Loucy (cell line): ENCODE measurements at regions not wholly inside any gene's neighbourhood (a gene's known extent, or its start where the extent isn't known, plus 50 kb on each side); places are given as distances from the start of the nearest gene placed in this dataset.

Experiments used
- H2AFZ ChIP-seq: fragments of 200-600 bp; sonication (generic); 2 replicates; pipeline ENCODE4 v1.6.0; 2016; ENCODE audit warnings: antibody characterized with exemption, mild to moderate bottlenecking, low read length, moderate library complexity
- H3F3A ChIP-seq: fragments of 200-600 bp; 2 replicates; pipeline ENCODE4 v1.6.0; 2016; ENCODE audit warnings: antibody characterized with exemption, low read depth, mild to moderate bottlenecking
- H3K27me3 ChIP-seq: fragments of 200-600 bp; sonication (generic); 2 replicates; pipeline ENCODE4 v1.6.1; 2014; ENCODE audit warnings: low read length, mild to moderate bottlenecking; ENCODE audit not compliant: insufficient read depth, poor library complexity, severe bottlenecking
- H3K36me3 ChIP-seq: fragments of 200-600 bp; sonication (generic); 2 replicates; pipeline ENCODE4 v1.6.1; 2016; ENCODE audit warnings: low read length; ENCODE audit not compliant: insufficient read depth
- H3K4me1 ChIP-seq: fragments of 200-600 bp; sonication (generic); 2 replicates; pipeline ENCODE4 v1.5.1; 2014; ENCODE audit warnings: low read length, mild to moderate bottlenecking; ENCODE audit not compliant: insufficient read depth, poor library complexity, severe bottlenecking
- H3K4me2 ChIP-seq: fragments of 200-600 bp; sonication (generic); 2 replicates; pipeline ENCODE4 v1.6.0; 2014; ENCODE audit warnings: antibody characterized with exemption, low read length, low read depth, mild to moderate bottlenecking; ENCODE audit not compliant: poor library complexity, severe bottlenecking
- H3K4me3 ChIP-seq: fragments of 200-600 bp; sonication (generic); 2 replicates; pipeline ENCODE4 v1.5.1; 2014; ENCODE audit warnings: low read length, mild to moderate bottlenecking, mixed read lengths; ENCODE audit not compliant: poor library complexity, severe bottlenecking
- H3K79me2 ChIP-seq: fragments of 200-600 bp; sonication (generic); 2 replicates; pipeline ENCODE4 v1.6.1; 2014; ENCODE audit warnings: low read length; ENCODE audit not compliant: insufficient read depth
- H3K9ac ChIP-seq: fragments of 200-600 bp; sonication (generic); 2 replicates; pipeline ENCODE4 v1.6.0; 2014; ENCODE audit warnings: mild to moderate bottlenecking, low read depth, low read length, moderate library complexity; ENCODE audit not compliant: poor library complexity, severe bottlenecking
- H3K9me2 ChIP-seq: fragments of 200-600 bp; sonication (generic); replicated peaks from 2 replicates; pipeline ENCODE4 v1.6.1; 2016; ENCODE audit warnings: low read depth, low read length, mixed read lengths
- H3K9me3 ChIP-seq: fragments of 200-600 bp; sonication (generic); 2 replicates; pipeline ENCODE4 v1.6.1; 2014; ENCODE audit warnings: mild to moderate bottlenecking, antibody characterized with exemption, low read length, low read depth; ENCODE audit not compliant: insufficient read depth
- H4K20me1 ChIP-seq: fragments of 200-600 bp; sonication (generic); 2 replicates; pipeline ENCODE4 v1.6.0; 2014; ENCODE audit warnings: antibody characterized with exemption, low read length, mild to moderate bottlenecking; ENCODE audit not compliant: insufficient read depth, poor library complexity, severe bottlenecking
- EZH2phosphoT487 ChIP-seq: fragments of 200-600 bp; IDR thresholded peaks from 2 replicates; pipeline ENCODE4 v1.6.1; 2018; ENCODE audit warnings: antibody characterized with exemption, mild to moderate bottlenecking, moderate library complexity, borderline replicate concordance
- TF ChIP-seq, protein P1 (sequence below): fragments of 200-600 bp; sonication (generic); conservative IDR thresholded peaks from 2 replicates; pipeline ENCODE4 v1.5.1; 2014; ENCODE audit warnings: mild to moderate bottlenecking, antibody characterized with exemption, low read length

DNA sequence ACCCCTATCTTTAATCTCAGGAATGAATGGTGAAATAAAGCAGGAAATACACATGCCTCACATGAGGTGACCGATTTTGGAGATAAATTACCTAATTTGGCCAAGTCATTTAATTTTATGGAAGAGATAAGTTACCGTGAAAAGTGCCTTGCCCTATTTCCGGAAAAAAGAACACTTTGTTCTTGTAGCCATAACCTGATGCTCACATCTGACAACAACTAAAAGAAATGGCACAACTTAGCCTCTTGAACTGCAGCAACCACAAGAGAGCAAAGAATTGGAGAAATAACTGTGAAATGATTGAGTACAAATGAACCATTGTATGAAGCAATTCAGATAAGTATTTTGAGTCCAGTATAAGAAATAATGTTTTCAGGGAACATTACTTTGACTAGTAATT is 628.1 kb upstream of the TYRP1 start:
- Histone ChIP-seq H3K79me2 (no peaks in the 10 kb centered on the region), H4K20me1 (no peaks in the 10 kb centered on the region), H3K4me3 (no peak overlapping the region), H3K4me1 (no peaks in the 10 kb centered on the region), H2AFZ (no peak overlapping the region), H3K27me3 (no peaks in the 10 kb centered on the region), H3K36me3 (no peaks in the 10 kb centered on the region), H3K4me2 (no peak overlapping the region), H3K9me3 (no peaks in the 10 kb centered on the region), H3K9me2 (no peaks in the 10 kb centered on the region), H3F3A (no peaks in the 10 kb centered on the region), H3K9ac (no peak overlapping the region)
- TF ChIP-seq EZH2phosphoT487: no peak
- TF ChIP-seq, protein P1, sequence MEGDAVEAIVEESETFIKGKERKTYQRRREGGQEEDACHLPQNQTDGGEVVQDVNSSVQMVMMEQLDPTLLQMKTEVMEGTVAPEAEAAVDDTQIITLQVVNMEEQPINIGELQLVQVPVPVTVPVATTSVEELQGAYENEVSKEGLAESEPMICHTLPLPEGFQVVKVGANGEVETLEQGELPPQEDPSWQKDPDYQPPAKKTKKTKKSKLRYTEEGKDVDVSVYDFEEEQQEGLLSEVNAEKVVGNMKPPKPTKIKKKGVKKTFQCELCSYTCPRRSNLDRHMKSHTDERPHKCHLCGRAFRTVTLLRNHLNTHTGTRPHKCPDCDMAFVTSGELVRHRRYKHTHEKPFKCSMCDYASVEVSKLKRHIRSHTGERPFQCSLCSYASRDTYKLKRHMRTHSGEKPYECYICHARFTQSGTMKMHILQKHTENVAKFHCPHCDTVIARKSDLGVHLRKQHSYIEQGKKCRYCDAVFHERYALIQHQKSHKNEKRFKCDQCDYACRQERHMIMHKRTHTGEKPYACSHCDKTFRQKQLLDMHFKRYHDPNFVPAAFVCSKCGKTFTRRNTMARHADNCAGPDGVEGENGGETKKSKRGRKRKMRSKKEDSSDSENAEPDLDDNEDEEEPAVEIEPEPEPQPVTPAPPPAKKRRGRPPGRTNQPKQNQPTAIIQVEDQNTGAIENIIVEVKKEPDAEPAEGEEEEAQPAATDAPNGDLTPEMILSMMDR: no peak

DNA sequence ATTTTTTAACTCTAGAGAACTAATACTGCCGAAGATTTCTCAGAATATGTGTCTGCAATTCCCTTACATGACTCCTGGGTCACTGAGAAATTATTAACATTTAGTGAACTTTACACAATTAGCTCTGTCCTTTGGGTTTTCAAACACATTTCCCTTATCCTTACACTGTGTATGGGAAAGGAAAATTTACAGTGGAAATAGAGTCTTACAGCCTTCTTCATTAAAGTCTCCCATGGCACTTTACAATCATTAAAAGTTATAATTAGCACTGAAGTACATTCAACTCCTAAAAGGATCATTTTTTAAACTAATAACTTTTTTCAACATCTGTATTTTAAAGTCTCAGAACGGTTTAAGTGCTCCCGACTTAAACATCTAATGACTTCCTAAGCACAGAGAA is 627.5 kb upstream of the TYRP1 start:
- H3K79me2 ChIP-seq: no peaks in the 10 kb centered on the region
- no peaks in the 10 kb centered on the region for H4K20me1 ChIP-seq
- no peak for TF ChIP-seq EZH2phosphoT487
- TF ChIP-seq, protein P1: no peak

DNA sequence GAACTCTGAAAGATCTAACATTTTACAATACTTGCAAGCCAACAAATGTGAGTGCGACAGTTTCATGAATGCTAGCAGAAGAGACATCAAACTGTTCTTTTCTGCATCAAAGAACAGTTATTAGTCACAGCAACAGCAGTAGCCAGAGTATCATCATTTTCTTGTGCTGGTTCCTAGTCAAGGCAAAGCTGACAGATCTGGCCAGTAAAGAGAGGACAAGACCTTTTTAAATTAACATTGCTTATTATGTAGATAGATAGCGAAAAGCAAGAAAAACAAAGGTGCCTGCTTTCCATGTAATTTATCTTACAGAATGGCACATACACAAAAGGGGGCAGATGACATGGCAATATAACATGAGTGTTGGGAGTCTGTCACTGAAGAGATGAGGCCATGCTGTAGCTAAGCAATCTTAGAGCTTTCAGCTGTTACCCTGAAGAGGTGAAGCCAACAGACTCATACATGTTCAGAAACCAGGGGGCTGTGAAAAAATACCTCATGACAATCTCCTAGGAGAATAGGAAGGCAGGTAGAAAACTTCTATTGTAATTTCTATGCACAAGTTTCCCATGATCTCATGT is 626.6 kb upstream of the TYRP1 start:
- no peaks in the 10 kb centered on the region for H3K79me2 ChIP-seq

More for the DNA sequence above, 627.5 kb upstream of the TYRP1 start:
- Histone ChIP-seq H3K9me3 (no peaks in the 10 kb centered on the region), H3K36me3 (no peaks in the 10 kb centered on the region), H3K27me3 (no peaks in the 10 kb centered on the region), H3K9ac (no peak overlapping the region), H3K4me1 (no peaks in the 10 kb centered on the region), H3K9me2 (no peaks in the 10 kb centered on the region), H3F3A (no peaks in the 10 kb centered on the region), H3K4me2 (no peak overlapping the region), H2AFZ (no peak overlapping the region), H3K4me3 (no peak overlapping the region)

More for the DNA sequence above, 626.6 kb upstream of the TYRP1 start:
- Histone ChIP-seq H3K36me3 (no peaks in the 10 kb centered on the region), H3K4me2 (no peak overlapping the region), H3K9ac (no peak overlapping the region), H3K9me3 (no peaks in the 10 kb centered on the region), H3K4me3 (no peak overlapping the region), H3K9me2 (no peaks in the 10 kb centered on the region), H3K4me1 (no peaks in the 10 kb centered on the region), H2AFZ (no peak overlapping the region), H4K20me1 (no peaks in the 10 kb centered on the region), H3K27me3 (no peaks in the 10 kb centered on the region), H3F3A (no peaks in the 10 kb centered on the region)
- TF ChIP-seq, protein P1: no peak
- no peak for TF ChIP-seq EZH2phosphoT487
